ENCODE measurements at regions not wholly inside any gene's neighbourhood (a gene's known extent, or its start where the extent isn't known, plus 50 kb on each side); places are given as distances from the start of the nearest gene placed in this dataset.

GRCh38 chr12:89140141-89140540, 212.2 kb downstream of the DUSP6 start:
- no peak for TF ChIP-seq CTCF (IDR thresholded peaks at IDR 0.05; ENCODE audit: control extremely low read depth, extremely low read depth, low read depth, missing control alignments)
- DNase-seq (ENCODE audit: extremely low spot score) = no peak
- CTCF ChIA-PET = interaction anchor here (1.2 kb wide), 1 partner anchor 13 kb away, joined by 3 read pairs; no protein-coding TSS in a partner anchor
- POLR2A ChIA-PET = no interaction called here

GRCh38 chr12:89139390-89139789, 212.9 kb downstream of the DUSP6 start:
- CTCF ChIA-PET = interaction anchor here (1.2 kb wide), 1 partner anchor 14 kb away, joined by 3 read pairs; no protein-coding TSS in a partner anchor
- no peak for TF ChIP-seq CTCF (IDR thresholded peaks at IDR 0.05; ENCODE audit: control extremely low read depth, extremely low read depth, low read depth, missing control alignments)
- no peak for DNase-seq (ENCODE audit: extremely low spot score)
- POLR2A ChIA-PET = no interaction called here

- DNase-seq (ENCODE audit: extremely low spot score) = no peak
- TF ChIP-seq CTCF (IDR thresholded peaks at IDR 0.05; ENCODE audit: control extremely low read depth, extremely low read depth, low read depth, missing control alignments) = no peak
- POLR2A ChIA-PET = no interaction called here
- CTCF ChIA-PET = no interaction called here
Measured at GRCh38 chr12:89138048-89138852, 214.1 kb downstream of the DUSP6 start.

GRCh38 chr12:89135976-89136634, 216.2 kb downstream of the DUSP6 start:
- no peak for DNase-seq (ENCODE audit: extremely low spot score)
- TF ChIP-seq CTCF (IDR thresholded peaks at IDR 0.05; ENCODE audit: control extremely low read depth, extremely low read depth, low read depth, missing control alignments) = no peak
- POLR2A ChIA-PET = no interaction called here
- CTCF ChIA-PET = interaction anchor here (0.9 to 1.3 kb wide), 3 partner anchors 11 to 125 kb away, joined by 3 to 4 read pairs (median 4); no protein-coding TSS in a partner anchor

GRCh38 chr12:89134213-89134770, 218.0 kb downstream of the DUSP6 start:
- POLR2A ChIA-PET = no interaction called here
- TF ChIP-seq CTCF (IDR thresholded peaks at IDR 0.05; ENCODE audit: control extremely low read depth, extremely low read depth, low read depth, missing control alignments) = no peak
- CTCF ChIA-PET = interaction anchor here (1.0 kb wide), 1 partner anchor 18 kb away, joined by 3 read pairs; no protein-coding TSS in a partner anchor
- DNase-seq (ENCODE audit: extremely low spot score) = no peak

- POLR2A ChIA-PET = no interaction called here
- no peak for DNase-seq (ENCODE audit: extremely low spot score)
- CTCF ChIA-PET = interaction anchor here (1.0 to 2.7 kb wide), 2 partner anchors 11 to 271 kb away, joined by 3 to 11 read pairs; no protein-coding TSS in a partner anchor
- TF ChIP-seq CTCF (IDR thresholded peaks at IDR 0.05; ENCODE audit: control extremely low read depth, extremely low read depth, low read depth, missing control alignments) = no peak
Measured at GRCh38 chr12:89129167-89129870, 223.0 kb downstream of the DUSP6 start.
